Suprapubic skin (tissue), 3 donors: ENCODE measurements at regions not wholly inside any gene's neighbourhood (a gene's known extent, or its start where the extent isn't known, plus 50 kb on each side); places are given as distances from the start of the nearest gene placed in this dataset.

Source experiments
- POLR2AphosphoS5 ChIP-seq, 3 donors: sonication (generic); formaldehyde crosslinking; IDR thresholded peaks; one replicate each; pipeline ENCODE4 v1.6.1; 2017; ENCODE audit warnings: antibody characterized with exemption in 3 of 3
- TF ChIP-seq, protein P1 (sequence below), 2 donors: fragments of 200-600 bp in 1 of 2; fragments of 450-650 bp in 1 of 2; sonication (generic) in 1 of 2; IDR thresholded peaks; one replicate each; pipeline ENCODE4 v1.5.1; 2016 to 2019; ENCODE audit warnings: antibody characterized with exemption in 2 of 2, mild to moderate bottlenecking in 1 of 2, moderate library complexity in 1 of 2

DNA sequence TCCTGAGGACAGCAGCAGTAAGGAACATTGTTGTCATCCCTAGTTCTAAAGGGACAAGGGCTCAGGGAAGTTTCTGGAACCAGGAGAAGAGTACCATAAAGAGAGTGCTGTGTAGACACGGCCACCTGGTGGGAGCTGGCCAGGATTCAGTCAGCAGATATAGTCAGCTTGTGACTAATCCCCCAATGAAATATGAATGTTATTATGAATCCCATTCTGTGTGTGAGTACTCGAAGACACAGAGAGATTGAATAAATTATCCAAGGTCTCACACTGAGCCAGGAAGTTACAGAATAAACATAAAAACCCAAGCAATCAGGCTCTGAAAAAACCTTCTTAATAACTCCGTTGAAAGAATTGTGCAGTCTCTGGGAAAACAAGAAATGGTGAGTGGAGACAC, 1359.5 kb downstream of the AACS start:
- TF ChIP-seq, protein P1, sequence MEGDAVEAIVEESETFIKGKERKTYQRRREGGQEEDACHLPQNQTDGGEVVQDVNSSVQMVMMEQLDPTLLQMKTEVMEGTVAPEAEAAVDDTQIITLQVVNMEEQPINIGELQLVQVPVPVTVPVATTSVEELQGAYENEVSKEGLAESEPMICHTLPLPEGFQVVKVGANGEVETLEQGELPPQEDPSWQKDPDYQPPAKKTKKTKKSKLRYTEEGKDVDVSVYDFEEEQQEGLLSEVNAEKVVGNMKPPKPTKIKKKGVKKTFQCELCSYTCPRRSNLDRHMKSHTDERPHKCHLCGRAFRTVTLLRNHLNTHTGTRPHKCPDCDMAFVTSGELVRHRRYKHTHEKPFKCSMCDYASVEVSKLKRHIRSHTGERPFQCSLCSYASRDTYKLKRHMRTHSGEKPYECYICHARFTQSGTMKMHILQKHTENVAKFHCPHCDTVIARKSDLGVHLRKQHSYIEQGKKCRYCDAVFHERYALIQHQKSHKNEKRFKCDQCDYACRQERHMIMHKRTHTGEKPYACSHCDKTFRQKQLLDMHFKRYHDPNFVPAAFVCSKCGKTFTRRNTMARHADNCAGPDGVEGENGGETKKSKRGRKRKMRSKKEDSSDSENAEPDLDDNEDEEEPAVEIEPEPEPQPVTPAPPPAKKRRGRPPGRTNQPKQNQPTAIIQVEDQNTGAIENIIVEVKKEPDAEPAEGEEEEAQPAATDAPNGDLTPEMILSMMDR (IDR thresholded peaks at IDR 0.05), result no peak
- no peak for TF ChIP-seq POLR2AphosphoS5 (IDR thresholded peaks at IDR 0.05)
